Epithelial cell of esophagus (primary cell): ENCODE measurements at regions not wholly inside any gene's neighbourhood (a gene's known extent, or its start where the extent isn't known, plus 50 kb on each side); places are given as distances from the start of the nearest gene placed in this dataset.

ENCODE experiments used
- DNase-seq: peaks from one replicate; pipeline ENCODE4 v3.0.0; 2010; ENCODE audit warnings: low read depth
- H3K4me3 ChIP-seq: 2 replicates; pipeline ENCODE4 v1.5.1; 2011; ENCODE audit warnings: mild to moderate bottlenecking, low read length, control low read depth
- CTCF ChIP-seq: IDR thresholded peaks from 2 replicates; pipeline ENCODE4 v1.5.1; 2011; ENCODE audit warnings: low read depth, mild to moderate bottlenecking, low read length, control low read depth, inconsistent platforms; ENCODE audit not compliant: insufficient read depth; ENCODE audit errors: missing control alignments

GRCh38 chr9:88789785-88790184, 201.5 kb upstream of the S1PR3 start:
- H3K4me3 ChIP-seq = no peak overlapping the region
- DNase-seq = peak; percentile 94
- no peak for TF ChIP-seq CTCF

GRCh38 chr9:88791105-88791805, 200.0 kb upstream of the S1PR3 start:
- DNase-seq = peak; percentile 93
- H3K4me3 ChIP-seq = no peak overlapping the region
- no peak for TF ChIP-seq CTCF

GRCh38 chr9:88792502-88792901, 198.8 kb upstream of the S1PR3 start:
- DNase-seq = no peak
- TF ChIP-seq CTCF = no peak
- no peak overlapping the region for H3K4me3 ChIP-seq

- no peak overlapping the region for H3K4me3 ChIP-seq
- no peak for TF ChIP-seq CTCF
- no peak for DNase-seq
Measured at GRCh38 chr9:88794100-88794499, 197.2 kb upstream of the S1PR3 start.

GRCh38 chr9:88796947-88797346, 194.3 kb upstream of the S1PR3 start:
- H3K4me3 ChIP-seq = no peak overlapping the region
- DNase-seq = no peak
- TF ChIP-seq CTCF = no peak

- H3K4me3 ChIP-seq = no peak overlapping the region
- TF ChIP-seq CTCF = no peak
- no peak for DNase-seq
Measured at GRCh38 chr9:88798476-88798875, 192.8 kb upstream of the S1PR3 start.
